ENCODE measurements at regions not wholly inside any gene's neighbourhood (a gene's known extent, or its start where the extent isn't known, plus 50 kb on each side); places are given as distances from the start of the nearest gene placed in this dataset.

DNA sequence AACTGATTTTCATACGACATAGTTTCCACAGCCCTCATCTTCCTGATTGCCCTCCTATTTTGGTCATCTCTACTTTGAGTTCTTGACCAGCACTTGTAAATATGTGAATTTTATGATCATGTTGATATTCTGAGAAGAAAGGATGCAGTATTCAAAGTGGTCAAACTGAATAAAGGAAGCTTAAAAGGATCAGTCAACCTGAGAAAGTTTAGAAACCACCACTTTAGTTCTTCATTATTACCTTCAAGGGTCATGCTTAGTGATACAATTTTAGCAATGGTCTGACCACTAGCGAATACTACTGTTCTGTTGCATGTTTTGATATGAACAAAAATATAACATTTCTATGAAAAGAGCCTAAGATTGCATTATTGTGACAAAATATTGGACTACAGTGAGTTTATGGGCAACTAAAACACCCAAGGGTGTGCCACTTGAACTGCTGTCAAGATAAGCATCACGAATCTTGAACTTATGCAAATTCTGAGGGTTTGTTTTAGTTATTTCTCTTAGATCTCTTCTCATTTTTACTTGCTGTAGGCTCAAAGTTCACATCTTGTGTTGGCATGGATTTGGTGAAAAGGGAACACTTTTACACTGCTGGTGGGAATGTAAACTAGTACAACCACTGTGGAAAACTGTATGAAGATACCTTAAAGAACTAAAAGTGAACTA is 247.7 kb downstream of the IPMK start:
- BruUV-seq (replicated peaks) = no TSS peak
- H3K27me3 ChIP-seq (replicated peaks in 1 of 2; ENCODE audit: control insufficient read depth in 2 of 2, insufficient read depth in 2 of 2, low read length in 1 of 2) = no peaks in the 10 kb centered on the region
- POLR2A ChIA-PET = no interaction called here
- H3K4me3 ChIP-seq = no peak overlapping the region
- intact Hi-C loops (cut with micrococcal nuclease; ENCODE audit: unreplicated experiment) (no loop called here), in situ Hi-C loops (cut with MboI) (no loop called here)
- H3K27ac ChIP-seq (ENCODE audit: control insufficient read depth, insufficient read depth) = no peak overlapping the region
- H3K36me3 ChIP-seq (ENCODE audit: control insufficient read depth in 2 of 2, insufficient read depth in 2 of 2, low read length in 1 of 2) = no peaks in the 10 kb centered on the region
- TF ChIP-seq BCL3 (IDR thresholded peaks at IDR 0.05; ENCODE audit: borderline replicate concordance, insufficient read depth, low read depth, low read length, poor library complexity, severe bottlenecking) (no peak), CHD2 (IDR thresholded peaks at IDR 0.05; ENCODE audit: borderline replicate concordance, low read depth, low read length) (no peak), NFXL1 (IDR thresholded peaks at IDR 0.05; ENCODE audit: borderline replicate concordance) (no peak), JUND (IDR thresholded peaks at IDR 0.05; ENCODE audit: low read depth, low read length) (no peak), NFYB (IDR thresholded peaks at IDR 0.05; ENCODE audit: insufficient read depth, low read depth, low read length) (no peak), NR2F1 (conservative IDR thresholded peaks at IDR 0.05) (peak; percentile 33; the same call in 1 of the 2 replicates), YBX1 (IDR thresholded peaks at IDR 0.05) (no peak), ZNF207 (IDR thresholded peaks at IDR 0.05; ENCODE audit: borderline replicate concordance) (no peak), USF2 (IDR thresholded peaks at IDR 0.05; ENCODE audit: borderline replicate concordance, low read depth, low read length) (no peak), ZNF24 (IDR thresholded peaks at IDR 0.05) (peak; percentile 52; the same call in 1 of the 2 replicates)
- TF ChIP-seq, protein P1, sequence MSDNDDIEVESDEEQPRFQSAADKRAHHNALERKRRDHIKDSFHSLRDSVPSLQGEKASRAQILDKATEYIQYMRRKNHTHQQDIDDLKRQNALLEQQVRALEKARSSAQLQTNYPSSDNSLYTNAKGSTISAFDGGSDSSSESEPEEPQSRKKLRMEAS (IDR thresholded peaks at IDR 0.05; ENCODE audit: low read depth, low read length) = no peak
- TF ChIP-seq, protein P2, sequence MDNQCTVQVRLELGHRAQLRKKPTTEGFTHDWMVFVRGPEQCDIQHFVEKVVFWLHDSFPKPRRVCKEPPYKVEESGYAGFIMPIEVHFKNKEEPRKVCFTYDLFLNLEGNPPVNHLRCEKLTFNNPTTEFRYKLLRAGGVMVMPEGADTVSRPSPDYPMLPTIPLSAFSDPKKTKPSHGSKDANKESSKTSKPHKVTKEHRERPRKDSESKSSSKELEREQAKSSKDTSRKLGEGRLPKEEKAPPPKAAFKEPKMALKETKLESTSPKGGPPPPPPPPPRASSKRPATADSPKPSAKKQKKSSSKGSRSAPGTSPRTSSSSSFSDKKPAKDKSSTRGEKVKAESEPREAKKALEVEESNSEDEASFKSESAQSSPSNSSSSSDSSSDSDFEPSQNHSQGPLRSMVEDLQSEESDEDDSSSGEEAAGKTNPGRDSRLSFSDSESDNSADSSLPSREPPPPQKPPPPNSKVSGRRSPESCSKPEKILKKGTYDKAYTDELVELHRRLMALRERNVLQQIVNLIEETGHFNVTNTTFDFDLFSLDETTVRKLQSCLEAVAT (IDR thresholded peaks at IDR 0.05) = no peak
- TF ChIP-seq, protein P3, sequence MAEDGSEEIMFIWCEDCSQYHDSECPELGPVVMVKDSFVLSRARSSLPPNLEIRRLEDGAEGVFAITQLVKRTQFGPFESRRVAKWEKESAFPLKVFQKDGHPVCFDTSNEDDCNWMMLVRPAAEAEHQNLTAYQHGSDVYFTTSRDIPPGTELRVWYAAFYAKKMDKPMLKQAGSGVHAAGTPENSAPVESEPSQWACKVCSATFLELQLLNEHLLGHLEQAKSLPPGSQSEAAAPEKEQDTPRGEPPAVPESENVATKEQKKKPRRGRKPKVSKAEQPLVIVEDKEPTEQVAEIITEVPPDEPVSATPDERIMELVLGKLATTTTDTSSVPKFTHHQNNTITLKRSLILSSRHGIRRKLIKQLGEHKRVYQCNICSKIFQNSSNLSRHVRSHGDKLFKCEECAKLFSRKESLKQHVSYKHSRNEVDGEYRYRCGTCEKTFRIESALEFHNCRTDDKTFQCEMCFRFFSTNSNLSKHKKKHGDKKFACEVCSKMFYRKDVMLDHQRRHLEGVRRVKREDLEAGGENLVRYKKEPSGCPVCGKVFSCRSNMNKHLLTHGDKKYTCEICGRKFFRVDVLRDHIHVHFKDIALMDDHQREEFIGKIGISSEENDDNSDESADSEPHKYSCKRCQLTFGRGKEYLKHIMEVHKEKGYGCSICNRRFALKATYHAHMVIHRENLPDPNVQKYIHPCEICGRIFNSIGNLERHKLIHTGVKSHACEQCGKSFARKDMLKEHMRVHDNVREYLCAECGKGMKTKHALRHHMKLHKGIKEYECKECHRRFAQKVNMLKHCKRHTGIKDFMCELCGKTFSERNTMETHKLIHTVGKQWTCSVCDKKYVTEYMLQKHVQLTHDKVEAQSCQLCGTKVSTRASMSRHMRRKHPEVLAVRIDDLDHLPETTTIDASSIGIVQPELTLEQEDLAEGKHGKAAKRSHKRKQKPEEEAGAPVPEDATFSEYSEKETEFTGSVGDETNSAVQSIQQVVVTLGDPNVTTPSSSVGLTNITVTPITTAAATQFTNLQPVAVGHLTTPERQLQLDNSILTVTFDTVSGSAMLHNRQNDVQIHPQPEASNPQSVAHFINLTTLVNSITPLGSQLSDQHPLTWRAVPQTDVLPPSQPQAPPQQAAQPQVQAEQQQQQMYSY (CRISPR knock-in tag; IDR thresholded peaks at IDR 0.05) = no peak
- TF ChIP-seq, protein P4, sequence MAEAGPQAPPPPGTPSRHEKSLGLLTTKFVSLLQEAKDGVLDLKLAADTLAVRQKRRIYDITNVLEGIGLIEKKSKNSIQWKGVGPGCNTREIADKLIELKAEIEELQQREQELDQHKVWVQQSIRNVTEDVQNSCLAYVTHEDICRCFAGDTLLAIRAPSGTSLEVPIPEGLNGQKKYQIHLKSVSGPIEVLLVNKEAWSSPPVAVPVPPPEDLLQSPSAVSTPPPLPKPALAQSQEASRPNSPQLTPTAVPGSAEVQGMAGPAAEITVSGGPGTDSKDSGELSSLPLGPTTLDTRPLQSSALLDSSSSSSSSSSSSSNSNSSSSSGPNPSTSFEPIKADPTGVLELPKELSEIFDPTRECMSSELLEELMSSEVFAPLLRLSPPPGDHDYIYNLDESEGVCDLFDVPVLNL (IDR thresholded peaks at IDR 0.05; ENCODE audit: low read depth, low read length) = no peak
- H3K4me2 ChIP-seq (ENCODE audit: control insufficient read depth, insufficient read depth) = no peak overlapping the region
- no peaks in the 10 kb centered on the region; the same call in 2 of the 3 replicates for H3K9me3 ChIP-seq (replicated peaks; ENCODE audit: control insufficient read depth, insufficient read depth, low read length)
- CTCF ChIA-PET = no interaction called here
- SMC1A ChIA-PET (ENCODE audit: uncharacterized antibody, unreplicated experiment) = no interaction called here
- no peaks in the 10 kb centered on the region for H4K20me1 ChIP-seq (ENCODE audit: control insufficient read depth, insufficient read depth)
- H3K79me2 ChIP-seq (ENCODE audit: control insufficient read depth, insufficient read depth, low read length) = no peaks in the 10 kb centered on the region
- 0% methylated on average over 3 of the region's 3 CpGs for WGBS (ENCODE audit: insufficient coverage, insufficient replicate concordance, low lambda C conversion rate, missing lambda C conversion rate)
- RAD21 ChIA-PET (ENCODE audit: unreplicated experiment) = no interaction called here
- no peak overlapping the region for H2AFZ ChIP-seq (ENCODE audit: control insufficient read depth, low read depth, low read length)
- FAIRE-seq = no peak
- ATAC-seq = no peak
- no peak overlapping the region for H3K9ac ChIP-seq (ENCODE audit: control insufficient read depth, insufficient read depth, low read length)
- H3K4me1 ChIP-seq (ENCODE audit: control insufficient read depth, insufficient read depth, low read length) = no peaks in the 10 kb centered on the region
- no peak for DNase-seq (ENCODE audit: low read depth, low spot score)

All from GM12878 (cell line).